Body of pancreas (tissue), 4 donors: ENCODE measurements at regions not wholly inside any gene's neighbourhood (a gene's known extent, or its start where the extent isn't known, plus 50 kb on each side); places are given as distances from the start of the nearest gene placed in this dataset.

ENCODE experiments used
- ATAC-seq: fragments of 150-250 bp; one replicate; pipeline ENCODE4 v1.9.1; 2016
- DNase-seq, 4 donors: peaks; one replicate each; pipeline ENCODE4 v3.0.0-alpha.2; 2019
- H3K27ac ChIP-seq, 4 donors: fragments of 200-600 bp; sonication (generic); 1 replicate in 3 of 4; 2 replicates in 1 of 4; pipeline versions ENCODE4 v1.5.1 to v1.6.1; 2016 to 2019; ENCODE audit warnings: mild to moderate bottlenecking in 1 of 4, mixed read lengths in 1 of 4, moderate library complexity in 1 of 4
- H3K27me3 ChIP-seq, 2 donors: fragments of 200-600 bp; sonication (generic); one replicate each; pipeline ENCODE4 v1.6.0; 2016; ENCODE audit warnings: mild to moderate bottlenecking in 1 of 2
- H3K36me3 ChIP-seq, 2 donors: fragments of 200-600 bp; sonication (generic); replicated peaks in 1 of 2; 2 replicates each; pipeline ENCODE4 v1.5.1; 2016; ENCODE audit warnings: low read depth in 2 of 2; ENCODE audit not compliant: insufficient read depth in 1 of 2
- H3K4me1 ChIP-seq: fragments of 200-600 bp; sonication (generic); one replicate; pipeline ENCODE4 v1.6.0; 2016
- H3K4me3 ChIP-seq, 2 donors: fragments of 200-600 bp; sonication (generic); 1 replicate in 1 of 2; 2 replicates in 1 of 2; pipeline ENCODE4 v1.5.1; 2016 to 2019
- H3K9me3 ChIP-seq, 3 donors: fragments of 200-600 bp; sonication (generic); 1 replicate in 2 of 3; 2 replicates in 1 of 3; pipeline ENCODE4 v1.5.1; 2016
- CTCF ChIP-seq, 7 experiments: fragments of 450-650 bp in 4 of 7; fragments of 200-600 bp in 3 of 7; sonication (generic) in 3 of 7; IDR thresholded peaks; one replicate each; pipeline ENCODE4 v1.5.1; 2016 to 2019; ENCODE audit warnings: antibody characterized with exemption in 7 of 7
- POLR2A ChIP-seq, 3 donors: fragments of 450-650 bp; IDR thresholded peaks; one replicate each; pipeline ENCODE4 v1.6.1; 2016; ENCODE audit warnings: antibody characterized with exemption in 3 of 3, mild to moderate bottlenecking in 2 of 3
- WGBS, 2 donors: methylation state at CpG; one replicate each; pipeline ENCODE4 v1.1.5; 2017; 5-methylcytosine and 5-hydroxymethylcytosine counted together
- intact Hi-C: fragments of 100-400 bp; cut with DNase I; formaldehyde crosslinking; loops from one replicate; pipeline ENCODE4 v1.15.1; 2023

- intact Hi-C loops, result no loop called here
- H3K4me1 ChIP-seq, result peaks cover 24% of the 10 kb centered on the region
- no peak overlapping the region for H3K4me3 ChIP-seq
- H3K9me3 ChIP-seq, result no peaks in the 10 kb centered on the region
- H3K27me3 ChIP-seq, result no peaks in the 10 kb centered on the region
- DNase-seq (no peak), ATAC-seq (no peak)
- H3K36me3 ChIP-seq, result no peaks in the 10 kb centered on the region
- no peak overlapping the region for H3K27ac ChIP-seq
- 75 to 79% methylated on average over 4 of the region's 4 CpGs for WGBS, 2 donors
- no peak for TF ChIP-seq POLR2A (IDR thresholded peaks at IDR 0.05)
- TF ChIP-seq CTCF (IDR thresholded peaks at IDR 0.05), result no peak
Observed at GRCh38 chr17:72485596-72485995, 364.8 kb downstream of the SOX9 start.

- Histone ChIP-seq H3K36me3 (no peaks in the 10 kb centered on the region), H3K27ac (no peak overlapping the region), H3K4me1 (peaks cover 24% of the 10 kb centered on the region), H3K4me3 (no peak overlapping the region), H3K9me3 (no peaks in the 10 kb centered on the region), H3K27me3 (no peaks in the 10 kb centered on the region)
- TF ChIP-seq CTCF (IDR thresholded peaks at IDR 0.05) (no peak), POLR2A (IDR thresholded peaks at IDR 0.05) (no peak)
- intact Hi-C loops, result no loop called here
- ATAC-seq (no peak), DNase-seq (no peak)
Observed at GRCh38 chr17:72486806-72487205, 366.0 kb downstream of the SOX9 start.

GRCh38 chr17:72487731-72488494 is 367.1 kb downstream of the SOX9 start:
- no peaks in the 10 kb centered on the region for H3K36me3 ChIP-seq
- WGBS, 2 donors, result 74 to 76% methylated on average over 13 to 19 of the region's 19 CpGs
- peak overlapping the region; percentile 50 to 65 (median 64) for H3K27ac ChIP-seq
- H3K9me3 ChIP-seq, result no peaks in the 10 kb centered on the region
- H3K27me3 ChIP-seq, result no peaks in the 10 kb centered on the region
- DNase-seq (no peak), ATAC-seq (no peak)
- no peak overlapping the region for H3K4me3 ChIP-seq
- TF ChIP-seq POLR2A (IDR thresholded peaks at IDR 0.05), result no peak
- no peak for TF ChIP-seq CTCF (IDR thresholded peaks at IDR 0.05)
- intact Hi-C loops, result no loop called here
- peaks cover 24% of the 10 kb centered on the region for H3K4me1 ChIP-seq

- WGBS, 2 donors, result 13 to 25% methylated on average over 11 of the region's 11 CpGs
- no peaks in the 10 kb centered on the region for H3K9me3 ChIP-seq
- peak overlapping the region; percentile 29 to 65 (median 64) for H3K27ac ChIP-seq
- intact Hi-C loops, result no loop called here
- DNase-seq, result peak in 3 of 4 donors; percentile 33 to 50 (median 42)
- no peak overlapping the region for H3K4me3 ChIP-seq
- no peaks in the 10 kb centered on the region for H3K27me3 ChIP-seq
- ATAC-seq, result peak; percentile 74
- H3K4me1 ChIP-seq, result peaks cover 24% of the 10 kb centered on the region
- H3K36me3 ChIP-seq, result no peaks in the 10 kb centered on the region
- TF ChIP-seq POLR2A (IDR thresholded peaks at IDR 0.05) (no peak), CTCF (IDR thresholded peaks at IDR 0.05) (no peak)
Observed at GRCh38 chr17:72488555-72489271, 367.9 kb downstream of the SOX9 start.
